ENCODE measurements at regions not wholly inside any gene's neighbourhood (a gene's known extent, or its start where the extent isn't known, plus 50 kb on each side); places are given as distances from the start of the nearest gene placed in this dataset.

GRCh38 chr13:105474983-105475610 lies 1060.4 kb downstream of the EFNB2 start:
- no peak for ATAC-seq
- Histone ChIP-seq H3K27ac (ENCODE audit: low read length) (no peak overlapping the region), H3K27me3 (ENCODE audit: low read length) (no peaks in the 10 kb centered on the region), H3F3A (ENCODE audit: low read length, unreplicated experiment) (no peaks in the 10 kb centered on the region), H3K79me2 (ENCODE audit: low read length) (no peaks in the 10 kb centered on the region), H3K4me3 (ENCODE audit: low read length) (no peak overlapping the region), H3K4me2 (ENCODE audit: low read length) (no peak overlapping the region), H3K9me3 (ENCODE audit: low read length) (no peaks in the 10 kb centered on the region), H3K9me2 (replicated peaks; ENCODE audit: low read length) (no peaks in the 10 kb centered on the region), H2AFZ (ENCODE audit: low read length) (no peak overlapping the region), H3K9ac (ENCODE audit: low read length) (no peak overlapping the region), H4K20me1 (ENCODE audit: low read length) (no peaks in the 10 kb centered on the region), H3K4me1 (ENCODE audit: insufficient read depth, low read length) (no peaks in the 10 kb centered on the region), H3K36me3 (ENCODE audit: low read depth, low read length) (no peaks in the 10 kb centered on the region)
- intact Hi-C loops (cut with micrococcal nuclease) = no loop called here
- BruUV-seq (replicated peaks) = no TSS peak
- DNase-seq = no peak
- CTCF ChIA-PET = no interaction called here
- TF ChIP-seq CTCF (conservative IDR thresholded peaks at IDR 0.05; ENCODE audit: low read depth, low read length) (no peak), EZH2phosphoT487 (IDR thresholded peaks at IDR 0.05; ENCODE audit: borderline replicate concordance, low read length) (no peak), EZH2 (IDR thresholded peaks at IDR 0.05; ENCODE audit: low read length, unreplicated experiment) (no peak)
- POLR2A ChIA-PET (ENCODE audit: unreplicated experiment) = no interaction called here

- ChIA-PET POLR2A (ENCODE audit: unreplicated experiment) (no interaction called here), CTCF (no interaction called here)
- intact Hi-C loops (cut with micrococcal nuclease) = no loop called here
- DNase-seq (no peak), ATAC-seq (no peak)
- Histone ChIP-seq H3K9me2 (replicated peaks; ENCODE audit: low read length) (no peaks in the 10 kb centered on the region), H3K27ac (ENCODE audit: low read length) (no peak overlapping the region), H3K9ac (ENCODE audit: low read length) (no peak overlapping the region), H3K4me3 (ENCODE audit: low read length) (no peak overlapping the region), H3K27me3 (ENCODE audit: low read length) (no peaks in the 10 kb centered on the region), H3K79me2 (ENCODE audit: low read length) (no peaks in the 10 kb centered on the region), H3K4me2 (ENCODE audit: low read length) (no peak overlapping the region), H3K36me3 (ENCODE audit: low read depth, low read length) (no peaks in the 10 kb centered on the region), H2AFZ (ENCODE audit: low read length) (no peak overlapping the region), H3K4me1 (ENCODE audit: insufficient read depth, low read length) (no peaks in the 10 kb centered on the region), H4K20me1 (ENCODE audit: low read length) (no peaks in the 10 kb centered on the region), H3K9me3 (ENCODE audit: low read length) (no peaks in the 10 kb centered on the region), H3F3A (ENCODE audit: low read length, unreplicated experiment) (no peaks in the 10 kb centered on the region)
- TF ChIP-seq EZH2 (IDR thresholded peaks at IDR 0.05; ENCODE audit: low read length, unreplicated experiment) (no peak), CTCF (conservative IDR thresholded peaks at IDR 0.05; ENCODE audit: low read depth, low read length) (no peak), EZH2phosphoT487 (IDR thresholded peaks at IDR 0.05; ENCODE audit: borderline replicate concordance, low read length) (no peak)
- BruUV-seq (replicated peaks) = no TSS peak
These were observed 1063.8 kb downstream of the EFNB2 start for GRCh38 chr13:105471673-105472072.

- Histone ChIP-seq H3K4me1 (ENCODE audit: insufficient read depth, low read length) (no peaks in the 10 kb centered on the region; the same call in 1 of the 2 replicates), H3K27me3 (ENCODE audit: low read length) (no peaks in the 10 kb centered on the region), H3K27ac (ENCODE audit: low read length) (no peak overlapping the region), H3F3A (ENCODE audit: low read length, unreplicated experiment) (no peaks in the 10 kb centered on the region), H3K9me3 (ENCODE audit: low read length) (no peaks in the 10 kb centered on the region), H2AFZ (ENCODE audit: low read length) (no peak overlapping the region), H3K9ac (ENCODE audit: low read length) (no peak overlapping the region), H3K4me3 (ENCODE audit: low read length) (no peak overlapping the region), H3K79me2 (ENCODE audit: low read length) (no peaks in the 10 kb centered on the region), H3K4me2 (ENCODE audit: low read length) (no peak overlapping the region), H3K9me2 (replicated peaks; ENCODE audit: low read length) (no peaks in the 10 kb centered on the region), H3K36me3 (ENCODE audit: low read depth, low read length) (no peaks in the 10 kb centered on the region), H4K20me1 (ENCODE audit: low read length) (no peaks in the 10 kb centered on the region)
- ChIA-PET POLR2A (ENCODE audit: unreplicated experiment) (no interaction called here), CTCF (no interaction called here)
- BruUV-seq (replicated peaks) = no TSS peak
- DNase-seq (no peak), ATAC-seq (no peak)
- intact Hi-C loops (cut with micrococcal nuclease) = loop anchor here (10.0 kb wide), 1 partner anchor 138 kb away; no protein-coding TSS in a partner anchor
- no peak for TF ChIP-seq CTCF (conservative IDR thresholded peaks at IDR 0.05; ENCODE audit: low read depth, low read length)
- TF ChIP-seq EZH2phosphoT487 (IDR thresholded peaks at IDR 0.05; ENCODE audit: borderline replicate concordance, low read length) = no peak
- no peak for TF ChIP-seq EZH2 (IDR thresholded peaks at IDR 0.05; ENCODE audit: low read length, unreplicated experiment)
These were observed 1069.1 kb downstream of the EFNB2 start for GRCh38 chr13:105466376-105466775.
